Osteoblast (primary cell): ENCODE measurements at regions not wholly inside any gene's neighbourhood (a gene's known extent, or its start where the extent isn't known, plus 50 kb on each side); places are given as distances from the start of the nearest gene placed in this dataset.

Source experiments
- DNase-seq: peaks from one replicate; pipeline ENCODE4 v3.0.0; 2011; ENCODE audit warnings: low spot score, mixed read lengths; ENCODE audit not compliant: insufficient read length; ENCODE audit errors: missing footprints
- H2AFZ ChIP-seq: 2 replicates; pipeline ENCODE4 v1.6.0; 2011; ENCODE audit warnings: mild to moderate bottlenecking, low read length
- H3K27ac ChIP-seq: 2 replicates; pipeline ENCODE4 v1.5.1; 2011; ENCODE audit warnings: mild to moderate bottlenecking, low read depth, low read length, moderate library complexity
- H3K27me3 ChIP-seq: 2 replicates; pipeline ENCODE4 v1.6.0; 2012; ENCODE audit warnings: mild to moderate bottlenecking, control low read depth, inconsistent platforms, low read length, moderate library complexity; ENCODE audit not compliant: insufficient read depth
- H3K36me3 ChIP-seq: 2 replicates; pipeline ENCODE4 v1.5.1; 2011; ENCODE audit warnings: mild to moderate bottlenecking, low read length, control low read depth, moderate library complexity; ENCODE audit not compliant: insufficient read depth
- H3K4me1 ChIP-seq: 2 replicates; pipeline ENCODE4 v1.5.1; 2011; ENCODE audit warnings: mild to moderate bottlenecking, low read length, control low read depth, moderate library complexity; ENCODE audit not compliant: insufficient read depth
- H3K4me2 ChIP-seq: 2 replicates; pipeline ENCODE4 v1.6.0; 2011; ENCODE audit warnings: mild to moderate bottlenecking, low read length; ENCODE audit not compliant: insufficient read depth
- H3K4me3 ChIP-seq: fragments of 200-600 bp; sonication (generic); 3 replicates; pipeline ENCODE4 v1.5.1; 2012; ENCODE audit warnings: mild to moderate bottlenecking, low read length, inconsistent platforms; ENCODE audit not compliant: insufficient read depth
- H3K79me2 ChIP-seq: 2 replicates; pipeline ENCODE4 v1.6.0; 2012; ENCODE audit warnings: mild to moderate bottlenecking, low read length, control low read depth, inconsistent platforms; ENCODE audit not compliant: insufficient read depth
- H3K9me3 ChIP-seq: 2 replicates; pipeline ENCODE4 v1.5.1; 2011; ENCODE audit warnings: low read depth, low read length, control low read depth
- H4K20me1 ChIP-seq: 2 replicates; pipeline ENCODE4 v1.6.0; 2012; ENCODE audit warnings: mild to moderate bottlenecking, low read length, control low read depth; ENCODE audit not compliant: insufficient read depth
- TF ChIP-seq, protein P1 (sequence below): IDR thresholded peaks from 2 replicates; pipeline ENCODE4 v1.5.1; 2011; ENCODE audit warnings: mild to moderate bottlenecking, low read depth, low read length, moderate library complexity; ENCODE audit errors: extremely low read depth

DNA sequence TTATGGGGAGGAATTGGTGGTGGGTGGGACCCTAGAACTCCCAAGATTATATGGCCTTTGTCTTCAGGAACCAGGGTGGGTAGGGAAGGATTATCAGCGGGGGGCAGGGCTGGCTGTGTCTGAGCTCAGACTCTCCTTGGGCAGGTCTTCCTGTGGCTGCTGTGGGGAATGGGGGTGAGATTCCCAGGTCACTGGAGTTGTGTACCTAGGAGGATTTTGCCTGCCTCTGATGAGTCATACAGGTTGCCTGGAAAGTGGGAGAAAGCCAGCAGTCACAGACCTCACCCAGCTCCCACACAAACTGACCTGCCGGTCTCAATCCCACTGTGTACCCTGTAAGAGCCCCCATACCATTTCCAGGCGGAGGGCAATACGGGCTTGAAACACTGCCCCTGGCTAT is 209.9 kb upstream of the CNTN3 start:
- no peak for DNase-seq
- H3K4me2 ChIP-seq: no peak overlapping the region
- no peaks in the 10 kb centered on the region for H3K9me3 ChIP-seq
- no peaks in the 10 kb centered on the region for H3K4me1 ChIP-seq
- no peaks in the 10 kb centered on the region for H3K27me3 ChIP-seq
- H3K79me2 ChIP-seq: no peaks in the 10 kb centered on the region
- no peak overlapping the region for H2AFZ ChIP-seq
- no peak overlapping the region for H3K4me3 ChIP-seq
- H3K36me3 ChIP-seq: no peaks in the 10 kb centered on the region
- TF ChIP-seq, protein P1, sequence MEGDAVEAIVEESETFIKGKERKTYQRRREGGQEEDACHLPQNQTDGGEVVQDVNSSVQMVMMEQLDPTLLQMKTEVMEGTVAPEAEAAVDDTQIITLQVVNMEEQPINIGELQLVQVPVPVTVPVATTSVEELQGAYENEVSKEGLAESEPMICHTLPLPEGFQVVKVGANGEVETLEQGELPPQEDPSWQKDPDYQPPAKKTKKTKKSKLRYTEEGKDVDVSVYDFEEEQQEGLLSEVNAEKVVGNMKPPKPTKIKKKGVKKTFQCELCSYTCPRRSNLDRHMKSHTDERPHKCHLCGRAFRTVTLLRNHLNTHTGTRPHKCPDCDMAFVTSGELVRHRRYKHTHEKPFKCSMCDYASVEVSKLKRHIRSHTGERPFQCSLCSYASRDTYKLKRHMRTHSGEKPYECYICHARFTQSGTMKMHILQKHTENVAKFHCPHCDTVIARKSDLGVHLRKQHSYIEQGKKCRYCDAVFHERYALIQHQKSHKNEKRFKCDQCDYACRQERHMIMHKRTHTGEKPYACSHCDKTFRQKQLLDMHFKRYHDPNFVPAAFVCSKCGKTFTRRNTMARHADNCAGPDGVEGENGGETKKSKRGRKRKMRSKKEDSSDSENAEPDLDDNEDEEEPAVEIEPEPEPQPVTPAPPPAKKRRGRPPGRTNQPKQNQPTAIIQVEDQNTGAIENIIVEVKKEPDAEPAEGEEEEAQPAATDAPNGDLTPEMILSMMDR: no peak
- no peak overlapping the region for H3K27ac ChIP-seq
- H4K20me1 ChIP-seq: no peaks in the 10 kb centered on the region

DNA sequence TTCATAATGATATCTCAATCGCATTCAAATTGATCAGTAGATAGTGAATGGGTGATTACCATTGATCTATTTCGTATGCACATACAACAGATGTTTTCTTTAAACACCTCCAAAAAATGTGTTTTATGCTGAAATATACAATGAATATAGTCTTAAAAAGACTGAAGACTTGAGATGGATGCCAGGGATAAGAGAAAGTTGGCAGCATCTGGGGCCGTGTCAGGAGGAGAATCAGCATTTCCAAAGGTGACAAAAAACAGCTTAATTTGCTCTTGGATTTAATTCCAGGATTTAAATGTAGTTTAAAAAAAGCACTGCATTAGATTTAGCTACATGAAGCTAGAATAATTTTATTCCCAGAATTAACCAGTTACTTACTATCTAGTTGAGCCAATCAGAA is 199.7 kb upstream of the CNTN3 start:
- Histone ChIP-seq H2AFZ (no peak overlapping the region), H3K27ac (no peak overlapping the region), H3K4me3 (no peak overlapping the region), H3K4me2 (no peak overlapping the region), H3K79me2 (no peaks in the 10 kb centered on the region), H3K4me1 (no peaks in the 10 kb centered on the region), H3K27me3 (no peaks in the 10 kb centered on the region), H3K9me3 (peaks cover 2% of the 10 kb centered on the region), H4K20me1 (no peaks in the 10 kb centered on the region), H3K36me3 (no peaks in the 10 kb centered on the region)
- DNase-seq: no peak
- TF ChIP-seq, protein P1: no peak

DNA sequence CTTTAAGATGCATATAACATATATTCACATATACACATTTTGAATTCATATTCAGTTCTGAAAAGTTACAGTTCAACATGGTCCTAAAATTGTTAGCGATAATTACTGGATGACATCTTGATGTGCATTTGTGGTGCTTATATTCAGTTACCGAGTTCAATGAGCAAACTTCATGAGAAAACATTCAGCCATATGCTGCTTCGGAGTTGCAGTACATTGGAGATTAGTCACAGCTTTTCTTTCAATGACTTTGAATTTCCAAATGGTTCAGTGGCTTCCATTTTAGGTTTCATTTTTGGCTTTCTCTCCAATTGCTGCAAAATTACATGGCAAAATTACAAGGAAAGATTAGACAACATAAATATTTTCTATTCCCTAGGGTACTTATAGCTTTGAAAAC is 198.3 kb upstream of the CNTN3 start:
- no peaks in the 10 kb centered on the region for H3K27me3 ChIP-seq

DNA sequence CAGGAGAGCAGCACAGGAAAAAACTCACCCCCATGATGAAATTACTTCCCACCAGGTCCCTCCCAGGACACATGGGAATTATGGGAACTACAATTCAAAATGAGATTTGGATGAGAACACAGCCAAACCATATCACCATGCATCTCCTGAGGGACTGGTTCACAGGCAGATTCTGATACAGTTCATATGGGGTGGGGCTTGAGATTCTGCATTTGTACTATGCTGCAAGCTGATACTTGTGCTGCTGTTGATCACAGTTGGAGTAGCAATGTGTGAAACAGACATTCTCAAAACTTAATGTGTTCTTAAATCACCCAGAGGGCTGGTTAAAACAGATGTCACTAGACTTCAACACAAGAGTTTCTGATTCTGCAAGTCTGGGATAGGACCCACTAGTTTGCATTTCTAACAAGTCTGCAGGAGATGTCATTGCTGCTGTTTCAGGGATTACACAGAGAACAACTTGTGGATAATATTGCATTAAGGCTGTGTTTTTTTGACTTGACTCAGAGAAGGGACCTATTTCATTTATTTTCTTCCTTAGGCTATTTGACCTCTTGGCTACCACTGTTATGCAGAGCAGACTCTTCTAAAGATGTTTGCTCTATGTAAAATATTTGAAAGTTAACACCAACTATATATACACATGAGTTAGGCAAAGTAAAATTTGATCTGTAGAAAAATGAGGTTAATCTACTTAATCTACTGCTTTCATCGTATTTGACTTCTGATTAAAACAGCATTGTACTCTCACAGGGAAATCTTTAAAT is 194.2 kb upstream of the CNTN3 start:
- DNase-seq: no peak
- Histone ChIP-seq H3K9me3 (no peaks in the 10 kb centered on the region), H3K4me1 (no peaks in the 10 kb centered on the region), H3K27me3 (no peaks in the 10 kb centered on the region), H3K4me2 (no peak overlapping the region), H3K79me2 (no peaks in the 10 kb centered on the region), H2AFZ (no peak overlapping the region), H4K20me1 (no peaks in the 10 kb centered on the region), H3K36me3 (no peaks in the 10 kb centered on the region), H3K27ac (no peak overlapping the region), H3K4me3 (no peak overlapping the region)
- TF ChIP-seq, protein P1: no peak

More for the DNA sequence above, 198.3 kb upstream of the CNTN3 start:
- Histone ChIP-seq H3K27ac (no peak overlapping the region), H3K4me1 (no peaks in the 10 kb centered on the region), H3K4me2 (no peak overlapping the region), H3K79me2 (no peaks in the 10 kb centered on the region), H3K4me3 (no peak overlapping the region), H3K9me3 (peaks cover 2% of the 10 kb centered on the region), H2AFZ (no peak overlapping the region), H3K36me3 (no peaks in the 10 kb centered on the region), H4K20me1 (no peaks in the 10 kb centered on the region)
- DNase-seq: no peak
- TF ChIP-seq, protein P1: no peak
